Nephron (organoid): ENCODE measurements at regions not wholly inside any gene's neighbourhood (a gene's known extent, or its start where the extent isn't known, plus 50 kb on each side); places are given as distances from the start of the nearest gene placed in this dataset.
"Not testable (repeated sequence)": the region's sequence is repeated elsewhere in the genome, so short reads cannot be mapped to it uniquely, and the experiment has no call there.

Source experiments
- H3K27ac Mint-ChIP-seq, 3 experiments: 2 replicates each; pipeline ENCODE4 v1.8.0; 2020; ENCODE audit warnings: mixed read lengths in 3 of 3, mild to moderate bottlenecking in 2 of 3, moderate library complexity in 1 of 3
- H3K27me3 Mint-ChIP-seq: 2 replicates; pipeline ENCODE4 v1.8.0; 2021; ENCODE audit warnings: low read depth, mild to moderate bottlenecking, moderate library complexity, mixed read lengths
- H3K36me3 Mint-ChIP-seq: 2 replicates; pipeline ENCODE4 v1.8.0; 2020; ENCODE audit warnings: low read depth, mixed read lengths
- H3K4me1 Mint-ChIP-seq: 2 replicates; pipeline ENCODE4 v1.8.0; 2020; ENCODE audit warnings: mixed read lengths
- H3K4me3 Mint-ChIP-seq, 3 experiments: 2 replicates each; pipeline ENCODE4 v1.8.0; 2020; ENCODE audit warnings: mild to moderate bottlenecking in 3 of 3, mixed read lengths in 3 of 3, moderate library complexity in 2 of 3
- H3K9me3 Mint-ChIP-seq: 2 replicates; pipeline ENCODE4 v1.8.0; 2020; ENCODE audit warnings: mixed read lengths
- TF ChIP-seq, protein P1 (sequence below), 3 experiments: fragments of 200-600 bp; sonication (generic); IDR thresholded peaks; one replicate each; pipeline ENCODE4 v1.5.0; 2021; ENCODE audit warnings: antibody characterized with exemption in 3 of 3; ENCODE audit not compliant: unreplicated experiment in 3 of 3

DNA sequence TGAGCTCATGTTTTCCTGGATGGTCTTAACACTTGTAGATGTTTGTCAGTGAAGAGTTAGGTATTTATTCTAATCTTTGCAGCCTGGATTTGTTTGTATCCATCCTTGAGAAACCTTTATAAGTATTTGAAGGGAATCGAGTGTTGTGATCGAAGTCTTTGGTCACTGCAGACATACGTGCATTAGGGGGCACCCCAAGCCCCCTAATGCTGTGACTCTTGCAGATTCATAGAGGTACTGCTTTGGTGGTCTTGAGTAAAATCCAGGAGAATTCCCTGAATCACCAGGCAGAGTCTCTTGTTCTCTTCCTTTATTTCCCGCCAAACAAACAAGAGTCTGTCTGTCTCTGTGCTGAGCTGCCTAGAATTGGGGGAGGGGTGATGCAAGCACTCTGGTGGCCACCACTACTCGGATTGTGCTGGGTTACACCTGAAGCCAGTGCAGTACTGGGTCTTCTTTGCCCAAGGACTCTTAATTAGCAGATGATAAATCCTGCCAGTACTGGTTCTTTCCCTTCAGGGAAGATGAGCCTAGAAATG, 170.5 kb upstream of the POU1F1 start:
- no peaks in the 10 kb centered on the region for H3K4me1 Mint-ChIP-seq
- no peaks in the 10 kb centered on the region for H3K36me3 Mint-ChIP-seq
- TF ChIP-seq, protein P1, sequence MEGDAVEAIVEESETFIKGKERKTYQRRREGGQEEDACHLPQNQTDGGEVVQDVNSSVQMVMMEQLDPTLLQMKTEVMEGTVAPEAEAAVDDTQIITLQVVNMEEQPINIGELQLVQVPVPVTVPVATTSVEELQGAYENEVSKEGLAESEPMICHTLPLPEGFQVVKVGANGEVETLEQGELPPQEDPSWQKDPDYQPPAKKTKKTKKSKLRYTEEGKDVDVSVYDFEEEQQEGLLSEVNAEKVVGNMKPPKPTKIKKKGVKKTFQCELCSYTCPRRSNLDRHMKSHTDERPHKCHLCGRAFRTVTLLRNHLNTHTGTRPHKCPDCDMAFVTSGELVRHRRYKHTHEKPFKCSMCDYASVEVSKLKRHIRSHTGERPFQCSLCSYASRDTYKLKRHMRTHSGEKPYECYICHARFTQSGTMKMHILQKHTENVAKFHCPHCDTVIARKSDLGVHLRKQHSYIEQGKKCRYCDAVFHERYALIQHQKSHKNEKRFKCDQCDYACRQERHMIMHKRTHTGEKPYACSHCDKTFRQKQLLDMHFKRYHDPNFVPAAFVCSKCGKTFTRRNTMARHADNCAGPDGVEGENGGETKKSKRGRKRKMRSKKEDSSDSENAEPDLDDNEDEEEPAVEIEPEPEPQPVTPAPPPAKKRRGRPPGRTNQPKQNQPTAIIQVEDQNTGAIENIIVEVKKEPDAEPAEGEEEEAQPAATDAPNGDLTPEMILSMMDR (IDR thresholded peaks at IDR 0.05; ENCODE audit: unreplicated experiment in 3 of 3): no peak
- no peaks in the 10 kb centered on the region for H3K27me3 Mint-ChIP-seq
- H3K4me3 Mint-ChIP-seq: no peak overlapping the region
- no peak overlapping the region for H3K27ac Mint-ChIP-seq
- H3K9me3 Mint-ChIP-seq: peaks cover 16% of the 10 kb centered on the region

DNA sequence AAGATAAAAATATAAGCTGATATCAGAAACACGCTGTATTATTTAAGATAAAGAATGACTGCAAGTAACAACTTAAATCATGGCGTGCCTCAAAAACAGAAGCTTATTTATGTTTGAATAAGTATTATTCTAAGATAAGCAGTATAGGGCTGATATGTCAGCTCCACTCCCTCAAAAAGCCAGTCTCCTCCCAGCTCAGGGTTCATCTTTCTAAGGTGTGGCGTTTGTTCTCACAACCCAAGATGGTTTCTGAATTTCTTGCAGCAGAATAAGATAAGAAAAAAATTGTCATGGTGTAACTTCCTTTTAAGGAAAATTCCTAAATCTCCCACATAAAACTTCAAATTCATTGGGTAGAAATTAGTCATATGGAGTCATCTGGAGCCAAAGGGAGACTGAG, 166.1 kb upstream of the POU1F1 start:
- H3K4me1 Mint-ChIP-seq: peaks cover 4% of the 10 kb centered on the region
- H3K36me3 Mint-ChIP-seq: no peaks in the 10 kb centered on the region
- H3K9me3 Mint-ChIP-seq: peaks cover 11% of the 10 kb centered on the region
- no peak overlapping the region for H3K4me3 Mint-ChIP-seq
- TF ChIP-seq, protein P1 (IDR thresholded peaks at IDR 0.05; ENCODE audit: unreplicated experiment in 3 of 3): no peak
- H3K27ac Mint-ChIP-seq: no peak overlapping the region
- no peaks in the 10 kb centered on the region for H3K27me3 Mint-ChIP-seq

DNA sequence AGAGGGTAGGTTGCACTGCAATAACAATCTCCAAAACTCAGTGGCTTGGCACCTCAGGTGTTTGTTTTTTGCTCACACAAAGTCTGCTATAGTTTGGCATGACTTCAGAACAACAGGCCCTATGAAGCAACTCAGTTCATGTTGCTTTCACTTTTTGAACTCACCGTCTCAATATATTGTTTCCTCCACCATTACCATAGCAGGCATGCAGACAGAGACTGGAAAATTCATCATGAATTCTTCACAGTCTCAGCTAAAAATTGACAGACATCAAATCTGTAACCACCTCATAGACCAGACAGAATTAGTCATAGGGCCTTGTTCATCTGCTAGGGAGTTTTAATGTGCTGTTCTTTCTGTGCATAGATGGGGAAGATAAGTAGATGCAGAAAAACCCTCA, 161.4 kb upstream of the POU1F1 start:
- H3K27ac Mint-ChIP-seq: no peak overlapping the region
- H3K27me3 Mint-ChIP-seq: no peaks in the 10 kb centered on the region
- no peaks in the 10 kb centered on the region for H3K9me3 Mint-ChIP-seq
- no peaks in the 10 kb centered on the region for H3K36me3 Mint-ChIP-seq
- H3K4me3 Mint-ChIP-seq: no peak overlapping the region
- peaks cover 4% of the 10 kb centered on the region for H3K4me1 Mint-ChIP-seq
- TF ChIP-seq, protein P1 (IDR thresholded peaks at IDR 0.05; ENCODE audit: unreplicated experiment in 3 of 3): no peak

DNA sequence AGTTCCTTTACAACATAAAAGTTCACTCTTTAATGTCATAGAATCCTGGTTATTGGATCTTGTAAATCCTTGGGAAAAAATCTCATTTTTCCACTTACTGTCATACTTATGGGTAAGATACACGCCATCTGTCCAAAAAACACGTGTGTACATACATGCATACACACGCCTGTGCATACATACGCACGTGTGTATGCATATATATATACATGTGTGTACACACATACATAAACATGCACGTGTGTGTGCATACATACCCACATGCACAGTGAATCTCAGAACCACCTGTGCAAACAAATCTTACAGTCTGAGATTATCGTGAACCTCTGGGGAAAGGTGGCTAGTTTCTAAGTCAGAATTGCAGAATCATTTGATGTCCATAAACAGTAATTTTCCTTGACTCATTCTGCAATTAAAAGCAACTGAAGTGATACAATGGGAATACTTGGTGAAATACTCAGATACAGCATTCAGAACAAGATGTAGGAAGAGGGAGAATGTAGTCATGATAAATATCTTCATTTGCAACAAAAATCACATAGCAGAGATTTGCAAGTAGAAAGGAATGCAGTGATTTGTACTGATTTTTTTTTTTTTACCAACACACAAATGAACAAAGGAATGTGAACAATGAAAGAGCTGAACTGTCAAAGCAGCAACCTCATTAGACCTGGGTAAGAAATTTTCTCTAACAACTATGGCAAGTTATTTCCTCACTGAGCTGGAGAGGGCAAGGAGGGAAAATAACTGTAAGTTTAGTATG, 160.6 kb upstream of the POU1F1 start:
- Mint-ChIP-seq H3K27me3 (no peaks in the 10 kb centered on the region), H3K9me3 (no peaks in the 10 kb centered on the region), H3K27ac (no peak overlapping the region), H3K36me3 (no peaks in the 10 kb centered on the region), H3K4me1 (peaks cover 4% of the 10 kb centered on the region), H3K4me3 (no peak overlapping the region)
- TF ChIP-seq, protein P1 (IDR thresholded peaks at IDR 0.05; ENCODE audit: unreplicated experiment in 3 of 3): no peak

DNA sequence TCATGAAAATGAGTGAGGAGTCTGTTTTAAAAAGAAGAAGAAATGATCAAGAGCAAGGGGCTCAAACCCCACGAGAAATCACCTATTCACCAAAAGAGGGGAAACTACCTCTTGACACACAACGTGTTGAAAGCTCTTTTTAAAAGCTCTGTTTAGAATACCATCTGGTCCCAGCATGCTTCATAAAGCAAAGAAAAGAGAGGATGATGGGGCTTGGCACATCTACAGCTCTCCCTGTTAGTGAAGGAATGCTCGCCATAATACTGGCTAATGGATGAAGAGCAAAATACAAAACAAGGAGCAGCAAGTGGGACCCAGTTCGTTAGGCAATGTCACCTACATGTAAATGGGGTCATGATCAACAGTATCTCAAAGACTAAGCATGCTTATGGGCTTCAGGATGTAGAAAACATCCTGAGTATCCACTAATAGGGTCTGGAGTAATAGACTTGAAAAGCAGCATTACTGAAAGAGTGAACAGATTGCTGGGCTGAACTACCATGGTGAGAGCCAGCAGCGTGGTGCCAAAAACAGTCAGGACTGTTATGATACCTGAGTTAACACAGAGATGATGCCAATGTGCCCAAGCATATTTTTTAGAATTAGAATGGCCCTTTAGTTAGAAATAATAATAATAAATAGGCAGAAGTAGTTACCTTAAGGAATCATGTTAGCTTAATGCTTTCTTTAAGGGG, 159.7 kb upstream of the POU1F1 start:
- H3K4me3 Mint-ChIP-seq: no peak overlapping the region
- TF ChIP-seq, protein P1 (IDR thresholded peaks at IDR 0.05; ENCODE audit: unreplicated experiment in 3 of 3): no peak
- H3K27ac Mint-ChIP-seq: no peak overlapping the region
- H3K9me3 Mint-ChIP-seq: no peaks in the 10 kb centered on the region
- H3K36me3 Mint-ChIP-seq: no peaks in the 10 kb centered on the region
- no peaks in the 10 kb centered on the region for H3K27me3 Mint-ChIP-seq
- H3K4me1 Mint-ChIP-seq: peaks cover 4% of the 10 kb centered on the region

DNA sequence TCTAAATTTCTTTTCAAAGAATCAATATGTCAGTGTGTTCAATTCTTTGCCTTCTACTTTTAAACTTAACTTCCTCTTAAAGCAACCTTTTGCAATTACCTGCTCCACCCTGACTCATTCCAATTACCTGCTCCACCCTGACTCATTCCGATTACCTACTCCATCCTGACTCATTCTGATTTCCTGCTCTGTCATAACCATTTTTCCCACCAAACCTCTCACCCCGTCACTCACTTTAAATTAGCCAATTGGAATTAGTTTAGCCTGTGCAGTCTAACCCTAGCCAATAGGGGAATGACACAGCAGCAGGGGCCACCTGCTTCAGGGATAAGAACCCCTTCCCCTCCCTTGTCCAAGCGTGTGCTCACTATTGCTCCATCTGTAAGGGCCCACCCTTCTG, 157.1 kb upstream of the POU1F1 start:
- H3K27me3 Mint-ChIP-seq, H3K4me1 Mint-ChIP-seq, H3K27ac Mint-ChIP-seq, H3K9me3 Mint-ChIP-seq, H3K4me3 Mint-ChIP-seq, H3K36me3 Mint-ChIP-seq: not testable (repeated sequence)
